ENCODE measurements at regions not wholly inside any gene's neighbourhood (a gene's known extent, or its start where the extent isn't known, plus 50 kb on each side); places are given as distances from the start of the nearest gene placed in this dataset.

- TF ChIP-seq CTCF (IDR thresholded peaks at IDR 0.05; ENCODE audit: poor library complexity, severe bottlenecking) (no peak), EP300 (conservative IDR thresholded peaks at IDR 0.05; ENCODE audit: poor library complexity, severe bottlenecking) (no peak), RAD21 (conservative IDR thresholded peaks at IDR 0.05) (no peak), TAF1 (IDR thresholded peaks at IDR 0.05; ENCODE audit: low read depth) (no peak), EZH2 (IDR thresholded peaks at IDR 0.05; ENCODE audit: borderline replicate concordance, insufficient read depth, low read length, poor library complexity, severe bottlenecking) (no peak), POLR2AphosphoS5 (IDR thresholded peaks at IDR 0.05) (no peak)
These were observed 1080.5 kb upstream of the FOXG1 start for GRCh38 chr14:27686137-27686536.
